ENCODE measurements at regions not wholly inside any gene's neighbourhood (a gene's known extent, or its start where the extent isn't known, plus 50 kb on each side); places are given as distances from the start of the nearest gene placed in this dataset.
A peak's percentile ranks its signal among the peaks of the same experiment; 100 is the strongest.
"Not testable (repeated sequence)": the region's sequence is repeated elsewhere in the genome, so short reads cannot be mapped to it uniquely, and the experiment has no call there.

- no peak for DNase-seq (ENCODE audit: low read depth)
Observed at GRCh38 chr13:73578251-73578875, 519.6 kb downstream of the KLF5 start.

- DNase-seq (ENCODE audit: low read depth): no peak
Observed at GRCh38 chr13:73576291-73576690, 517.5 kb downstream of the KLF5 start.

- DNase-seq (ENCODE audit: low read depth): no peak
Observed at GRCh38 chr13:73572824-73573223, 514.0 kb downstream of the KLF5 start.

GRCh38 chr13:73571376-73571775, 512.6 kb downstream of the KLF5 start:
- no peak for DNase-seq (ENCODE audit: low read depth)

- peak; percentile 30 for DNase-seq (ENCODE audit: low read depth)
Observed at GRCh38 chr13:73556902-73557301, 498.1 kb downstream of the KLF5 start.

- peak; percentile 11 for DNase-seq (ENCODE audit: low read depth)
Observed at GRCh38 chr13:73556128-73556527, 497.3 kb downstream of the KLF5 start.

GRCh38 chr13:73551736-73552135, 492.9 kb downstream of the KLF5 start:
- DNase-seq (ENCODE audit: low read depth): no peak

GRCh38 chr13:73549717-73550116, 490.9 kb downstream of the KLF5 start:
- DNase-seq (ENCODE audit: low read depth): no peak

GRCh38 chr13:73548449-73548848, 489.6 kb downstream of the KLF5 start:
- DNase-seq (ENCODE audit: low read depth): no peak

- peak; percentile 22 for DNase-seq (ENCODE audit: low read depth)
Observed at GRCh38 chr13:73547239-73547638, 488.4 kb downstream of the KLF5 start.

GRCh38 chr13:73544175-73544574, 485.4 kb downstream of the KLF5 start:
- DNase-seq (ENCODE audit: low read depth): peak; percentile 23

- peak; percentile 44 for DNase-seq (ENCODE audit: low read depth)
Observed at GRCh38 chr13:73542446-73542845, 483.6 kb downstream of the KLF5 start.

- no peak for DNase-seq (ENCODE audit: low read depth)
Observed at GRCh38 chr13:73536865-73537264, 478.1 kb downstream of the KLF5 start.

GRCh38 chr13:73535341-73535740, 476.5 kb downstream of the KLF5 start:
- DNase-seq (ENCODE audit: low read depth): no peak

- no peak for DNase-seq (ENCODE audit: low read depth)
Observed at GRCh38 chr13:73532987-73533510, 474.2 kb downstream of the KLF5 start.

GRCh38 chr13:73532582-73532981, 473.8 kb downstream of the KLF5 start:
- no peak for DNase-seq (ENCODE audit: low read depth)

GRCh38 chr13:73531014-73531413, 472.2 kb downstream of the KLF5 start:
- DNase-seq (ENCODE audit: low read depth): no peak

- no peak for DNase-seq (ENCODE audit: low read depth)
Observed at GRCh38 chr13:73522937-73523336, 464.1 kb downstream of the KLF5 start.

GRCh38 chr13:73521985-73522524, 463.2 kb downstream of the KLF5 start:
- DNase-seq (ENCODE audit: low read depth): no peak

GRCh38 chr13:73521290-73521624, 462.5 kb downstream of the KLF5 start:
- DNase-seq (ENCODE audit: low read depth): peak; percentile 23

GRCh38 chr13:73520566-73521289, 461.9 kb downstream of the KLF5 start:
- DNase-seq (ENCODE audit: low read depth): no peak

GRCh38 chr13:73520135-73520534, 461.3 kb downstream of the KLF5 start:
- DNase-seq (ENCODE audit: low read depth): not testable (repeated sequence)
